ENCODE measurements at regions not wholly inside any gene's neighbourhood (a gene's known extent, or its start where the extent isn't known, plus 50 kb on each side); places are given as distances from the start of the nearest gene placed in this dataset.

- Histone ChIP-seq H3K36me3 (ENCODE audit: low read length) (no peaks in the 10 kb centered on the region), H2AFZ (ENCODE audit: low read depth, low read length, severe bottlenecking) (no peak overlapping the region), H3K79me2 (ENCODE audit: insufficient read depth, low read length) (no peaks in the 10 kb centered on the region), H3K27me3 (ENCODE audit: low read length) (no peaks in the 10 kb centered on the region), H3K4me3 (ENCODE audit: insufficient read depth, low read length, poor library complexity, severe bottlenecking) (no peak overlapping the region), H4K20me1 (ENCODE audit: low read depth, low read length) (0 out of 2 replicates have a peak, but pooled peaks cover 5% of the 10 kb centered on the region), H3K27ac (ENCODE audit: low read depth, low read length) (no peak overlapping the region), H3K9me3 (ENCODE audit: insufficient read depth, low read length) (no peaks in the 10 kb centered on the region), H3K9me2 (replicated peaks; ENCODE audit: insufficient read depth, low read length) (no peaks in the 10 kb centered on the region), H3F3A (ENCODE audit: insufficient read depth) (no peaks in the 10 kb centered on the region), H3K9ac (ENCODE audit: low read length) (no peak overlapping the region), H3K4me2 (ENCODE audit: low read depth, low read length, poor library complexity, severe bottlenecking) (no peak overlapping the region)
- TF ChIP-seq EZH2phosphoT487 (conservative IDR thresholded peaks at IDR 0.05; ENCODE audit: low read length) (no peak), CTCF (IDR thresholded peaks at IDR 0.05; ENCODE audit: insufficient read depth, low read length, poor library complexity, severe bottlenecking) (no peak)
These were observed 157.3 kb upstream of the DDHD1 start for GRCh38 chr14:53310412-53310811.

GRCh38 chr14:53306911-53307310, 153.8 kb upstream of the DDHD1 start:
- H3K9me3 ChIP-seq (ENCODE audit: insufficient read depth, low read length) = no peaks in the 10 kb centered on the region
- no peak overlapping the region for H3K4me2 ChIP-seq (ENCODE audit: low read depth, low read length, poor library complexity, severe bottlenecking)
- no peak overlapping the region for H3K4me3 ChIP-seq (ENCODE audit: insufficient read depth, low read length, poor library complexity, severe bottlenecking)
- H3F3A ChIP-seq (ENCODE audit: insufficient read depth) = no peaks in the 10 kb centered on the region
- 0 out of 2 replicates have a peak, but pooled peaks cover 6% of the 10 kb centered on the region for H4K20me1 ChIP-seq (ENCODE audit: low read depth, low read length)
- H2AFZ ChIP-seq (ENCODE audit: low read depth, low read length, severe bottlenecking) = no peak overlapping the region
- H3K27ac ChIP-seq (ENCODE audit: low read depth, low read length) = no peak overlapping the region
- H3K36me3 ChIP-seq (ENCODE audit: low read length) = no peaks in the 10 kb centered on the region
- TF ChIP-seq CTCF (IDR thresholded peaks at IDR 0.05; ENCODE audit: insufficient read depth, low read length, poor library complexity, severe bottlenecking) (no peak), EZH2phosphoT487 (conservative IDR thresholded peaks at IDR 0.05; ENCODE audit: low read length) (no peak)
- H3K9ac ChIP-seq (ENCODE audit: low read length) = no peak overlapping the region
- no peaks in the 10 kb centered on the region for H3K27me3 ChIP-seq (ENCODE audit: low read length)
- H3K9me2 ChIP-seq (replicated peaks; ENCODE audit: insufficient read depth, low read length) = no peaks in the 10 kb centered on the region
- H3K79me2 ChIP-seq (ENCODE audit: insufficient read depth, low read length) = no peaks in the 10 kb centered on the region

- Histone ChIP-seq H3K9me3 (ENCODE audit: insufficient read depth, low read length) (no peaks in the 10 kb centered on the region), H3K27ac (ENCODE audit: low read depth, low read length) (no peak overlapping the region), H3K4me2 (ENCODE audit: low read depth, low read length, poor library complexity, severe bottlenecking) (no peak overlapping the region), H3K79me2 (ENCODE audit: insufficient read depth, low read length) (no peaks in the 10 kb centered on the region), H3K36me3 (ENCODE audit: low read length) (no peaks in the 10 kb centered on the region), H3K4me3 (ENCODE audit: insufficient read depth, low read length, poor library complexity, severe bottlenecking) (no peak overlapping the region), H2AFZ (ENCODE audit: low read depth, low read length, severe bottlenecking) (no peak overlapping the region), H3K9ac (ENCODE audit: low read length) (no peak overlapping the region), H3K27me3 (ENCODE audit: low read length) (no peaks in the 10 kb centered on the region), H3K9me2 (replicated peaks; ENCODE audit: insufficient read depth, low read length) (no peaks in the 10 kb centered on the region), H3F3A (ENCODE audit: insufficient read depth) (no peaks in the 10 kb centered on the region), H4K20me1 (ENCODE audit: low read depth, low read length) (0 out of 2 replicates have a peak, but pooled peaks cover 6% of the 10 kb centered on the region)
- no peak for TF ChIP-seq EZH2phosphoT487 (conservative IDR thresholded peaks at IDR 0.05; ENCODE audit: low read length)
- TF ChIP-seq CTCF (IDR thresholded peaks at IDR 0.05; ENCODE audit: insufficient read depth, low read length, poor library complexity, severe bottlenecking) = peak; percentile 78
These were observed 153.2 kb upstream of the DDHD1 start for GRCh38 chr14:53306267-53306721.

All from SU-DHL-6 (cell line).